ENCODE measurements at regions not wholly inside any gene's neighbourhood (a gene's known extent, or its start where the extent isn't known, plus 50 kb on each side); places are given as distances from the start of the nearest gene placed in this dataset.

GRCh38 chr1:239593527-239593926 is 207.2 kb downstream of the CHRM3 start:
- no peaks in the 10 kb centered on the region for H3K4me1 Mint-ChIP-seq
- H3K36me3 Mint-ChIP-seq (ENCODE audit: low read depth): no peaks in the 10 kb centered on the region
- no peak for ATAC-seq

More at GRCh38 chr1:239593527-239593926, 207.2 kb downstream of the CHRM3 start:
- no peak overlapping the region for H3K4me3 ChIP-seq
- no peak overlapping the region for H3K4me2 ChIP-seq
- H3K4me1 ChIP-seq (ENCODE audit: insufficient read depth): peaks cover 4% of the 10 kb centered on the region; the same call in 1 of the 2 replicates
- Mint-ChIP-seq H3K27ac (no peak overlapping the region), H3K4me3 (no peak overlapping the region), H3K9me3 (no peaks in the 10 kb centered on the region), H3K27me3 (ENCODE audit: insufficient read depth, low read depth, poor library complexity) (peaks cover 2% of the 10 kb centered on the region)
- H3K79me2 ChIP-seq (replicated peaks; ENCODE audit: insufficient read depth): no peaks in the 10 kb centered on the region
- no peak overlapping the region for H2AFZ ChIP-seq
- no peaks in the 10 kb centered on the region for H3F3A ChIP-seq (replicated peaks; ENCODE audit: low read depth)
- TF ChIP-seq ZNF331 (CRISPR knock-in tag; IDR thresholded peaks at IDR 0.05; ENCODE audit: low read depth) (no peak), NANOG (IDR thresholded peaks at IDR 0.05; ENCODE audit: borderline replicate concordance) (no peak), ETS1 (IDR thresholded peaks at IDR 0.05) (no peak), ZNF462 (CRISPR knock-in tag; IDR thresholded peaks at IDR 0.05) (no peak), ZNF114 (CRISPR knock-in tag; IDR thresholded peaks at IDR 0.05) (no peak), JUNB (IDR thresholded peaks at IDR 0.05; ENCODE audit: unreplicated experiment) (no peak), CTCF (conservative IDR thresholded peaks at IDR 0.05; ENCODE audit: low read depth in 2 of 2) (no peak), EZH2phosphoT487 (IDR thresholded peaks at IDR 0.05; ENCODE audit: unreplicated experiment) (no peak)
- no peaks in the 10 kb centered on the region for H3K36me3 ChIP-seq (ENCODE audit: insufficient read depth)
- H3K27ac ChIP-seq (ENCODE audit: low read depth): no peak overlapping the region
- H3K27me3 ChIP-seq (ENCODE audit: insufficient read depth): no peaks in the 10 kb centered on the region
- no peak for DNase-seq (ENCODE audit: low spot score)
- no peaks in the 10 kb centered on the region for H4K20me1 ChIP-seq (replicated peaks; ENCODE audit: insufficient read depth)
- no peaks in the 10 kb centered on the region for H3K9me2 ChIP-seq (ENCODE audit: insufficient read depth)

Data from GM23338 (cell line).